Suprapubic skin (tissue), 4 donors: ENCODE measurements at regions not wholly inside any gene's neighbourhood (a gene's known extent, or its start where the extent isn't known, plus 50 kb on each side); places are given as distances from the start of the nearest gene placed in this dataset.

Experiments
- DNase-seq, 2 donors: peaks; one replicate each; pipeline ENCODE4 v3.0.0-alpha.2; 2019; ENCODE audit warnings: low spot score in 2 of 2
- H3K27ac ChIP-seq: fragments of 200-600 bp; sonication (generic); one replicate; pipeline ENCODE4 v1.5.1; 2019
- H3K27me3 ChIP-seq: fragments of 200-600 bp; sonication (generic); one replicate; pipeline ENCODE4 v1.5.1; 2019
- H3K36me3 ChIP-seq: fragments of 200-600 bp; sonication (generic); one replicate; pipeline ENCODE4 v1.5.1; 2019
- H3K4me1 ChIP-seq: fragments of 200-600 bp; sonication (generic); one replicate; pipeline ENCODE4 v1.5.1; 2019
- H3K4me3 ChIP-seq: fragments of 200-600 bp; sonication (generic); one replicate; pipeline ENCODE4 v1.5.1; 2019; ENCODE audit warnings: mild to moderate bottlenecking
- H3K9me3 ChIP-seq: fragments of 200-600 bp; sonication (generic); one replicate; pipeline ENCODE4 v1.5.1; 2019
- CTCF ChIP-seq, 2 donors: fragments of 200-600 bp in 1 of 2; fragments of 450-650 bp in 1 of 2; sonication (generic) in 1 of 2; IDR thresholded peaks; one replicate each; pipeline ENCODE4 v1.5.1; 2016 to 2019; ENCODE audit warnings: antibody characterized with exemption in 2 of 2, mild to moderate bottlenecking in 1 of 2, moderate library complexity in 1 of 2
- EP300 ChIP-seq: sonication (generic); formaldehyde crosslinking; IDR thresholded peaks from one replicate; pipeline ENCODE4 v1.6.1; 2017; ENCODE audit warnings: antibody characterized with exemption
- POLR2A ChIP-seq, 2 donors: fragments of 450-650 bp; IDR thresholded peaks; one replicate each; pipeline ENCODE4 v1.6.1; 2017; ENCODE audit warnings: antibody characterized with exemption in 2 of 2, mild to moderate bottlenecking in 2 of 2, moderate library complexity in 2 of 2
- POLR2AphosphoS5 ChIP-seq, 3 donors: sonication (generic); formaldehyde crosslinking; IDR thresholded peaks; one replicate each; pipeline ENCODE4 v1.6.1; 2017; ENCODE audit warnings: antibody characterized with exemption in 3 of 3
- WGBS: methylation state at CpG from one replicate; pipeline ENCODE4 v1.1.5; 2018; 5-methylcytosine and 5-hydroxymethylcytosine counted together

GRCh38 chr10:84890706-84891105, 562.3 kb downstream of the CCSER2 start:
- Histone ChIP-seq H3K9me3 (no peaks in the 10 kb centered on the region), H3K4me3 (no peak overlapping the region), H3K4me1 (no peaks in the 10 kb centered on the region), H3K27ac (no peak overlapping the region), H3K27me3 (no peaks in the 10 kb centered on the region), H3K36me3 (no peaks in the 10 kb centered on the region)
- 49% methylated on average over 3 of the region's 3 CpGs for WGBS
- no peak for DNase-seq
- TF ChIP-seq POLR2A (IDR thresholded peaks at IDR 0.05) = no peak
- no peak for TF ChIP-seq CTCF (IDR thresholded peaks at IDR 0.05)
- TF ChIP-seq POLR2AphosphoS5 (IDR thresholded peaks at IDR 0.05) = no peak
- TF ChIP-seq EP300 = no peak

DNA sequence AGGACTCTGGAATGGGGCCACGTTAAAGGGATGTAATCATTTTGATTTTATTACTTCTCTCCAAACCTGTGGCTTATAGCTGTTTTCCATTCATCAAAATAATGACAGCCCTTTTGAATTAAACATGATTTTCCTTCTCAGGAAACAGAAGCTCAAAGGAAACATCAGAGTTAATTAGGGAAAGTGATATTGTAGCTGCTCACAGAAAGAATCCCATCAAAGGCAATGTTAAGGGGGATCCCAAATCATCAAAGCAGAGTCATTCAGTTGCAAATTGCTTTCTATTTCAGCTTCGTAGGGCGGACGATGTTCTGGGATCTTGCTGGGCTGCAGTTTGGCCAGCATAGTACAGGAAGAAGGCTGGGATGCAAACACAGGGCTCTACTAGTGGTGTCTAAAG, 563.2 kb downstream of the CCSER2 start:
- Histone ChIP-seq H3K36me3 (no peaks in the 10 kb centered on the region), H3K27me3 (no peaks in the 10 kb centered on the region), H3K4me1 (no peaks in the 10 kb centered on the region), H3K9me3 (no peaks in the 10 kb centered on the region), H3K4me3 (no peak overlapping the region), H3K27ac (no peak overlapping the region)
- TF ChIP-seq CTCF (IDR thresholded peaks at IDR 0.05) (no peak), POLR2A (IDR thresholded peaks at IDR 0.05) (no peak), EP300 (no peak), POLR2AphosphoS5 (IDR thresholded peaks at IDR 0.05) (no peak)
- DNase-seq = no peak
- 70% methylated on average over 4 of the region's 4 CpGs for WGBS

GRCh38 chr10:84895541-84895940, 567.2 kb downstream of the CCSER2 start:
- H3K4me3 ChIP-seq = no peak overlapping the region
- H3K4me1 ChIP-seq = no peaks in the 10 kb centered on the region
- no peak overlapping the region for H3K27ac ChIP-seq
- no peak for TF ChIP-seq POLR2A (IDR thresholded peaks at IDR 0.05)
- TF ChIP-seq EP300 = no peak
- TF ChIP-seq POLR2AphosphoS5 (IDR thresholded peaks at IDR 0.05) = no peak
- TF ChIP-seq CTCF (IDR thresholded peaks at IDR 0.05) = no peak
- 81% methylated on average over 3 of the region's 3 CpGs for WGBS
- DNase-seq = no peak
- H3K27me3 ChIP-seq = no peaks in the 10 kb centered on the region
- no peaks in the 10 kb centered on the region for H3K36me3 ChIP-seq
- no peaks in the 10 kb centered on the region for H3K9me3 ChIP-seq

DNA sequence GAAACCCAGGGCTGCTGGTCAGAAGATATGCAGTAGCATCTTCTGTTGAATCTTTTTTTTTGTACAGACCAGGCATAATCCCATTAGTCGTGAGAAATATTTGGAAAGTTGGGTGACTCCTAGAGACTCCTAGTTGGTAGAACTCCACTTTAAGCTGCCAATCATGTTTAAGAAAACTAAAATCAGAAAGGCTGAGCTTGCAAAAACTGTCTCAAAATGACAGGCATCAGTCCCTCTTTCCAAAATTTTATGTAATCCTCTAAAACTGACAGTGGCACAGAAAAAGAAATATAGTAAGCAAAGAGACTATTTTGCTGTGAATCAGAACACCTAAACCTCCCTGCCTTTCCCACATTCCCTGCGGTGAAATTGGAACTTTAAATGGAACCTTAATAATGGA, 568.5 kb downstream of the CCSER2 start:
- H3K36me3 ChIP-seq = no peaks in the 10 kb centered on the region
- no peaks in the 10 kb centered on the region for H3K4me1 ChIP-seq
- no peak for TF ChIP-seq EP300
- TF ChIP-seq CTCF (IDR thresholded peaks at IDR 0.05) = no peak
- no peak for TF ChIP-seq POLR2AphosphoS5 (IDR thresholded peaks at IDR 0.05)
- no peak for TF ChIP-seq POLR2A (IDR thresholded peaks at IDR 0.05)
- no peaks in the 10 kb centered on the region for H3K27me3 ChIP-seq
- no peaks in the 10 kb centered on the region for H3K9me3 ChIP-seq
- 89% methylated on average over 2 of the region's 2 CpGs for WGBS
- H3K27ac ChIP-seq = no peak overlapping the region
- no peak for DNase-seq
- no peak overlapping the region for H3K4me3 ChIP-seq

GRCh38 chr10:84899268-84899667, 570.9 kb downstream of the CCSER2 start:
- no peak for DNase-seq
- Histone ChIP-seq H3K27me3 (no peaks in the 10 kb centered on the region), H3K4me3 (no peak overlapping the region), H3K9me3 (no peaks in the 10 kb centered on the region), H3K36me3 (no peaks in the 10 kb centered on the region), H3K4me1 (no peaks in the 10 kb centered on the region), H3K27ac (no peak overlapping the region)
- WGBS = 60% methylated on average over 1 of the region's 1 CpG
- TF ChIP-seq POLR2AphosphoS5 (IDR thresholded peaks at IDR 0.05) (no peak), EP300 (no peak), POLR2A (IDR thresholded peaks at IDR 0.05) (no peak), CTCF (IDR thresholded peaks at IDR 0.05) (no peak)
